Heart left ventricle (tissue), 13 donors: ENCODE measurements at regions not wholly inside any gene's neighbourhood (a gene's known extent, or its start where the extent isn't known, plus 50 kb on each side); places are given as distances from the start of the nearest gene placed in this dataset.

Source experiments
- CTCF ChIP-seq, 12 donors: fragments of 200-600 bp; sonication (generic) in 4 of 12; IDR thresholded peaks; one replicate each; pipeline versions ENCODE4 v1.5.0 to v1.8.0; 2018 to 2022; ENCODE audit warnings: antibody characterized with exemption in 12 of 12, mild to moderate bottlenecking in 5 of 12
- POLR2A ChIP-seq, 2 donors: fragments of 450-650 bp; IDR thresholded peaks; one replicate each; pipeline ENCODE4 v1.6.1; 2017; ENCODE audit warnings: antibody characterized with exemption in 2 of 2, mild to moderate bottlenecking in 2 of 2, moderate library complexity in 2 of 2
- donor health status: ischemic (EF 13 %, LVEDD 7.1; RV severe dilation, severe dysfunction).
- donor health status: DM: no; HTN: yes; CAD: no.
- donor health status: DM: no; HTN: no; CAD: no.
- donor health status: ischemic (EF 25% LVEDD 6.9; RV normal size, moderate dysfunction).
- donor health status: ischemic (EF 25% LVEDD 5.7; RV mildly dilated, moderate dysfunction).
- donor health status: ischemic (EF 35%, LVEDD 5.7; RV mildly dilated, moderate dysfunction).
- donor health status: nonischemic (EF 11% LVEDD 7.7; RV severe dilation, severe dysfunction).
- donor health status: DM: yes; HTN: yes; CAD: no.
- donor health status: PGD.
- donor health status: ischemic (EF 29% LVEDD 5.4; RV normal size, mild dysfunction).
- donor health status: nonischemic (EF 23%, LVEDD 6.1; RV moderate dilation, normal function).

- TF ChIP-seq CTCF (IDR thresholded peaks at IDR 0.05), result no peak
- TF ChIP-seq POLR2A (IDR thresholded peaks at IDR 0.05), result no peak
Observed at GRCh38 chr20:8969146-8969583, 99.7 kb upstream of the PLCB4 start.
